ENCODE measurements at regions not wholly inside any gene's neighbourhood (a gene's known extent, or its start where the extent isn't known, plus 50 kb on each side); places are given as distances from the start of the nearest gene placed in this dataset.
A peak's percentile ranks its signal among the peaks of the same experiment; 100 is the strongest.
"Not testable (repeated sequence)": the region's sequence is repeated elsewhere in the genome, so short reads cannot be mapped to it uniquely, and the experiment has no call there.

DNA sequence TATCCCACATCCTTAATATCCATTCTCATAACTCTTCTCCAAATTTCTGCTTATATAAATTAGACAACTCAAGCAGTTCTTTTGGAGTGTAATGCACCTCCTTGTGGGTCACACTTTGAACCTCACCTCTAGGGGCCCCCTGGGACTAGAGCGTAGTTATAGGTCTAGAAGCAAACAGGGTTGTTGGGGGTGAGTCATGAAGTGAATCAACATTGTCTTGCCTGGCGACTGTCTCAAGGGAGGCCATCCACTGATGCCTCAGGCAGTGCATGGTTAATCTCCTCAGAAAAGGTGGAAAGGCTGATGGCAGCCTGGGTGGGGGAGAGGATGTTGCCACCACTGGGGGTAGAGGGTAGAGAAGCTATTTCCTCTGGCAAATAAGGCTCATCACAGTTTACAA lies 129.1 kb downstream of the TNFRSF21 start:
- CTCF ChIA-PET: interaction anchor here (0.6 to 1.1 kb wide), 2 partner anchors 37 to 83 kb away, joined by 4 to 5 read pairs; no protein-coding TSS in a partner anchor
- no peaks in the 10 kb centered on the region for H3K36me3 Mint-ChIP-seq (ENCODE audit: insufficient read depth, unreplicated experiment)
- peaks cover 9% of the 10 kb centered on the region for H3K4me1 Mint-ChIP-seq (ENCODE audit: insufficient read depth, unreplicated experiment)
- BruUV-seq (replicated peaks): no TSS peak
- intact Hi-C loops (cut with micrococcal nuclease): loop anchor here (5.0 kb wide), 1 partner anchor 83 kb away; no protein-coding TSS in a partner anchor
- H3K27me3 Mint-ChIP-seq (ENCODE audit: insufficient read depth, unreplicated experiment): no peaks in the 10 kb centered on the region
- H3K9me3 Mint-ChIP-seq (ENCODE audit: unreplicated experiment): no peaks in the 10 kb centered on the region
- TF ChIP-seq, protein P1, sequence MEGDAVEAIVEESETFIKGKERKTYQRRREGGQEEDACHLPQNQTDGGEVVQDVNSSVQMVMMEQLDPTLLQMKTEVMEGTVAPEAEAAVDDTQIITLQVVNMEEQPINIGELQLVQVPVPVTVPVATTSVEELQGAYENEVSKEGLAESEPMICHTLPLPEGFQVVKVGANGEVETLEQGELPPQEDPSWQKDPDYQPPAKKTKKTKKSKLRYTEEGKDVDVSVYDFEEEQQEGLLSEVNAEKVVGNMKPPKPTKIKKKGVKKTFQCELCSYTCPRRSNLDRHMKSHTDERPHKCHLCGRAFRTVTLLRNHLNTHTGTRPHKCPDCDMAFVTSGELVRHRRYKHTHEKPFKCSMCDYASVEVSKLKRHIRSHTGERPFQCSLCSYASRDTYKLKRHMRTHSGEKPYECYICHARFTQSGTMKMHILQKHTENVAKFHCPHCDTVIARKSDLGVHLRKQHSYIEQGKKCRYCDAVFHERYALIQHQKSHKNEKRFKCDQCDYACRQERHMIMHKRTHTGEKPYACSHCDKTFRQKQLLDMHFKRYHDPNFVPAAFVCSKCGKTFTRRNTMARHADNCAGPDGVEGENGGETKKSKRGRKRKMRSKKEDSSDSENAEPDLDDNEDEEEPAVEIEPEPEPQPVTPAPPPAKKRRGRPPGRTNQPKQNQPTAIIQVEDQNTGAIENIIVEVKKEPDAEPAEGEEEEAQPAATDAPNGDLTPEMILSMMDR (IDR thresholded peaks at IDR 0.05; ENCODE audit: unreplicated experiment): no peak
- peak overlapping the region; percentile 76 for H3K27ac Mint-ChIP-seq (ENCODE audit: low read depth, unreplicated experiment)
- POLR2A ChIA-PET: no interaction called here
- no peak overlapping the region for H3K4me3 Mint-ChIP-seq (ENCODE audit: unreplicated experiment)
- DNase-seq (ENCODE audit: unreplicated experiment): peak; percentile 89

GRCh38 chr6:47179286-47179685 lies 130.4 kb downstream of the TNFRSF21 start:
- Mint-ChIP-seq H3K36me3 (ENCODE audit: insufficient read depth, unreplicated experiment) (no peaks in the 10 kb centered on the region), H3K27me3 (ENCODE audit: insufficient read depth, unreplicated experiment) (no peaks in the 10 kb centered on the region), H3K27ac (ENCODE audit: low read depth, unreplicated experiment) (no peak overlapping the region), H3K4me3 (ENCODE audit: unreplicated experiment) (no peak overlapping the region), H3K4me1 (ENCODE audit: insufficient read depth, unreplicated experiment) (peaks cover 9% of the 10 kb centered on the region), H3K9me3 (ENCODE audit: unreplicated experiment) (no peaks in the 10 kb centered on the region)
- TF ChIP-seq, protein P1 (IDR thresholded peaks at IDR 0.05; ENCODE audit: unreplicated experiment): no peak
- BruUV-seq (replicated peaks): no TSS peak
- ChIA-PET POLR2A (interaction anchor here (1.0 to 1.3 kb wide), 2 partner anchors 9 to 81 kb away, joined by 3 to 6 read pairs; no protein-coding TSS in a partner anchor), CTCF (no interaction called here)
- no peak for DNase-seq (ENCODE audit: unreplicated experiment)
- intact Hi-C loops (cut with micrococcal nuclease): no loop called here

GRCh38 chr6:47175656-47176055 lies 133.5 kb upstream of the ADGRF1 start:
- peaks cover 9% of the 10 kb centered on the region for H3K4me1 Mint-ChIP-seq (ENCODE audit: insufficient read depth, unreplicated experiment)
- POLR2A ChIA-PET: no interaction called here
- no TSS peak for BruUV-seq (replicated peaks)
- intact Hi-C loops (cut with micrococcal nuclease): no loop called here
- no peaks in the 10 kb centered on the region for H3K36me3 Mint-ChIP-seq (ENCODE audit: insufficient read depth, unreplicated experiment)
- DNase-seq (ENCODE audit: unreplicated experiment): no peak
- CTCF ChIA-PET: no interaction called here
- no peaks in the 10 kb centered on the region for H3K27me3 Mint-ChIP-seq (ENCODE audit: insufficient read depth, unreplicated experiment)
- H3K4me3 Mint-ChIP-seq (ENCODE audit: unreplicated experiment): no peak overlapping the region
- no peaks in the 10 kb centered on the region for H3K9me3 Mint-ChIP-seq (ENCODE audit: unreplicated experiment)
- H3K27ac Mint-ChIP-seq (ENCODE audit: low read depth, unreplicated experiment): no peak overlapping the region
- TF ChIP-seq, protein P1 (IDR thresholded peaks at IDR 0.05; ENCODE audit: unreplicated experiment): no peak

GRCh38 chr6:47174502-47175023 lies 132.4 kb upstream of the ADGRF1 start:
- no TSS peak for BruUV-seq (replicated peaks)
- no peak for DNase-seq (ENCODE audit: unreplicated experiment)
- TF ChIP-seq, protein P1 (IDR thresholded peaks at IDR 0.05; ENCODE audit: unreplicated experiment): no peak
- no peak overlapping the region for H3K27ac Mint-ChIP-seq (ENCODE audit: low read depth, unreplicated experiment)
- H3K36me3 Mint-ChIP-seq (ENCODE audit: insufficient read depth, unreplicated experiment): no peaks in the 10 kb centered on the region
- peaks cover 15% of the 10 kb centered on the region for H3K4me1 Mint-ChIP-seq (ENCODE audit: insufficient read depth, unreplicated experiment)
- CTCF ChIA-PET: interaction anchor here (0.7 kb wide), 1 partner anchor 595 kb away, joined by 3 read pairs; no protein-coding TSS in a partner anchor
- no peaks in the 10 kb centered on the region for H3K27me3 Mint-ChIP-seq (ENCODE audit: insufficient read depth, unreplicated experiment)
- intact Hi-C loops (cut with micrococcal nuclease): no loop called here
- POLR2A ChIA-PET: interaction anchor here (1.0 kb wide), 1 partner anchor 131 kb away, joined by 4 read pairs; no protein-coding TSS in a partner anchor
- H3K9me3 Mint-ChIP-seq (ENCODE audit: unreplicated experiment): no peaks in the 10 kb centered on the region
- H3K4me3 Mint-ChIP-seq (ENCODE audit: unreplicated experiment): no peak overlapping the region

DNA sequence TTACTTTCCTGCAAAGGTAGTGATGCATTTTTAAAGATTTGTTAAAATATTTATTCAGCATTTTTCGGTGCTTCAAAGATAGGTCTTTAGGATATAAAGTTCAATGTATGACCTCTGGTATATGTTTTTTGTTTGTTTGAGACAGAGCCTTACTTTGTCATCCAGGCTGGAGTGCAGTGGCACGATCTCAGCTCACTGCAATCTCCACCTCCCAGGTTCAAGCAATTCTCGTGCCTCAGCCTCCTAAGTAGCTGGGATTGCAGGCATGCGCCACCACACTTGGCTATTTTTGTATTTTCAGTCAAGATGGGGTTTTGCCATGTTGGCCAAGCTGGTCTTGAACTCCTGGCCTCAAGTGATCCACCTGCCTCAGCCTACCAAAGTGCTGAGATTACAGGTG lies 131.9 kb upstream of the ADGRF1 start:
- H3K9me3 Mint-ChIP-seq (ENCODE audit: unreplicated experiment); H3K4me3 Mint-ChIP-seq (ENCODE audit: unreplicated experiment); H3K27ac Mint-ChIP-seq (ENCODE audit: low read depth, unreplicated experiment); H3K36me3 Mint-ChIP-seq (ENCODE audit: insufficient read depth, unreplicated experiment); intact Hi-C loops (cut with micrococcal nuclease); BruUV-seq (replicated peaks); H3K27me3 Mint-ChIP-seq (ENCODE audit: insufficient read depth, unreplicated experiment); DNase-seq (ENCODE audit: unreplicated experiment): not testable (repeated sequence)
- peaks cover 20% of the 10 kb centered on the region for H3K4me1 Mint-ChIP-seq (ENCODE audit: insufficient read depth, unreplicated experiment)
- POLR2A ChIA-PET: interaction anchor here (1.0 kb wide), 1 partner anchor 132 kb away, joined by 4 read pairs; no protein-coding TSS in a partner anchor
- CTCF ChIA-PET: interaction anchor here (0.7 kb wide), 1 partner anchor 595 kb away, joined by 3 read pairs; no protein-coding TSS in a partner anchor

- CTCF ChIA-PET; H3K4me3 Mint-ChIP-seq (ENCODE audit: unreplicated experiment); H3K27ac Mint-ChIP-seq (ENCODE audit: low read depth, unreplicated experiment); DNase-seq (ENCODE audit: unreplicated experiment); intact Hi-C loops (cut with micrococcal nuclease); POLR2A ChIA-PET; H3K9me3 Mint-ChIP-seq (ENCODE audit: unreplicated experiment); H3K27me3 Mint-ChIP-seq (ENCODE audit: insufficient read depth, unreplicated experiment); BruUV-seq (replicated peaks); H3K36me3 Mint-ChIP-seq (ENCODE audit: insufficient read depth, unreplicated experiment): not testable (repeated sequence)
- H3K4me1 Mint-ChIP-seq (ENCODE audit: insufficient read depth, unreplicated experiment): peaks cover 22% of the 10 kb centered on the region
These were observed 131.0 kb upstream of the ADGRF1 start for GRCh38 chr6:47173145-47173544.
